ENCODE measurements at regions not wholly inside any gene's neighbourhood (a gene's known extent, or its start where the extent isn't known, plus 50 kb on each side); places are given as distances from the start of the nearest gene placed in this dataset.

- no peak for DNase-seq
- TF ChIP-seq CTCF (IDR thresholded peaks at IDR 0.05), result no peak
- Mint-ChIP-seq H3K27me3 (ENCODE audit: insufficient read depth) (no peaks in the 10 kb centered on the region), H3K4me1 (ENCODE audit: low read depth) (no peaks in the 10 kb centered on the region), H3K27ac (no peak overlapping the region), H3K4me3 (no peak overlapping the region), H3K36me3 (ENCODE audit: low read depth) (no peaks in the 10 kb centered on the region), H3K9me3 (peaks cover 51% of the 10 kb centered on the region)
These were observed 85.0 kb downstream of the BMP2 start for GRCh38 chr20:6852478-6852877.

- TF ChIP-seq CTCF (IDR thresholded peaks at IDR 0.05), result no peak
- no peaks in the 10 kb centered on the region for H3K36me3 Mint-ChIP-seq (ENCODE audit: low read depth)
- no peak overlapping the region for H3K4me3 Mint-ChIP-seq
- no peaks in the 10 kb centered on the region for H3K27me3 Mint-ChIP-seq (ENCODE audit: insufficient read depth)
- DNase-seq, result no peak
- no peak overlapping the region for H3K27ac Mint-ChIP-seq
- no peaks in the 10 kb centered on the region for H3K4me1 Mint-ChIP-seq (ENCODE audit: low read depth)
- peaks cover 55% of the 10 kb centered on the region for H3K9me3 Mint-ChIP-seq
These were observed 87.6 kb downstream of the BMP2 start for GRCh38 chr20:6855104-6855503.

- Mint-ChIP-seq H3K36me3 (ENCODE audit: low read depth) (no peaks in the 10 kb centered on the region), H3K4me3 (no peak overlapping the region), H3K4me1 (ENCODE audit: low read depth) (no peaks in the 10 kb centered on the region), H3K27ac (no peak overlapping the region), H3K27me3 (ENCODE audit: insufficient read depth) (no peaks in the 10 kb centered on the region), H3K9me3 (peaks cover 57% of the 10 kb centered on the region)
- DNase-seq, result no peak
- TF ChIP-seq CTCF (IDR thresholded peaks at IDR 0.05), result no peak
These were observed 88.3 kb downstream of the BMP2 start for GRCh38 chr20:6855796-6856195.

GRCh38 chr20:6857927-6858326, 90.4 kb downstream of the BMP2 start:
- TF ChIP-seq CTCF (IDR thresholded peaks at IDR 0.05), result no peak
- Mint-ChIP-seq H3K27me3 (ENCODE audit: insufficient read depth) (no peaks in the 10 kb centered on the region), H3K9me3 (peaks cover 52% of the 10 kb centered on the region), H3K4me1 (ENCODE audit: low read depth) (no peaks in the 10 kb centered on the region), H3K4me3 (no peak overlapping the region), H3K27ac (no peak overlapping the region), H3K36me3 (ENCODE audit: low read depth) (no peaks in the 10 kb centered on the region)
- no peak for DNase-seq

- H3K27ac Mint-ChIP-seq, result no peak overlapping the region
- no peaks in the 10 kb centered on the region for H3K27me3 Mint-ChIP-seq (ENCODE audit: insufficient read depth)
- no peak for DNase-seq
- H3K4me3 Mint-ChIP-seq, result no peak overlapping the region
- H3K4me1 Mint-ChIP-seq (ENCODE audit: low read depth), result no peaks in the 10 kb centered on the region
- peaks cover 46% of the 10 kb centered on the region for H3K9me3 Mint-ChIP-seq
- no peak for TF ChIP-seq CTCF (IDR thresholded peaks at IDR 0.05)
- H3K36me3 Mint-ChIP-seq (ENCODE audit: low read depth), result no peaks in the 10 kb centered on the region
These were observed 95.9 kb downstream of the BMP2 start for GRCh38 chr20:6863355-6863754.

GRCh38 chr20:6863798-6864201, 96.3 kb downstream of the BMP2 start:
- Mint-ChIP-seq H3K4me1 (ENCODE audit: low read depth) (no peaks in the 10 kb centered on the region), H3K36me3 (ENCODE audit: low read depth) (no peaks in the 10 kb centered on the region), H3K27ac (no peak overlapping the region), H3K4me3 (no peak overlapping the region), H3K9me3 (peaks cover 46% of the 10 kb centered on the region), H3K27me3 (ENCODE audit: insufficient read depth) (no peaks in the 10 kb centered on the region)
- no peak for DNase-seq
- TF ChIP-seq CTCF (IDR thresholded peaks at IDR 0.05), result no peak

All from HFFc6 (cell line).